ENCODE measurements at regions not wholly inside any gene's neighbourhood (a gene's known extent, or its start where the extent isn't known, plus 50 kb on each side); places are given as distances from the start of the nearest gene placed in this dataset.
A peak's percentile ranks its signal among the peaks of the same experiment; 100 is the strongest.

DNA sequence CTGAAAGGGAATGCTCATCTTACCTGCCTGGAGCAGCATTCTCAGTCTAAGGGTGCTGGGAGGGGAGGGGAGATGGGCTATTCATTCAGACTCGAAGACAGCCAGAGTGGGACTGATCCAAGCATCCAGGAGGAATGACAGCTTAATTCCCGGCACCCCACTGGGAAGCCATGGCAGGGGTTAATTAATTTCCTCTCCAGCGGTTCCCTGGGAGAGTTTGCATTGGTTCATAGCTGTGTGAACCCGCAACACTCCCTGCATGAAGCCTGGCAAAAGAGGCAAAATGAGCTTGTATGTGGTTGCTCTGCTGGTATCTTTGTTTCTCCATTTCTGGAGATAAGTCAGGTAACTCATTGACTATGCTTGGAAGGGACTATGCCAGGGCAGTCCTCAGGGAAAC is 401.0 kb upstream of the SLC24A2 start:
- Histone ChIP-seq H3K23me2 (ENCODE audit: low read depth, low read length) (no peaks in the 10 kb centered on the region; the same call in 1 of the 2 replicates), H2BK15ac (ENCODE audit: low read length) (no peak overlapping the region), H4K91ac (replicated peaks; ENCODE audit: insufficient read length, low read length) (no peak overlapping the region), H2AK5ac (ENCODE audit: low read depth, low read length) (no peak overlapping the region), H2BK5ac (ENCODE audit: low read depth, low read length) (no peak overlapping the region), H4K5ac (ENCODE audit: insufficient read length, low read depth, low read length) (no peak overlapping the region), H3K79me2 (ENCODE audit: control insufficient read depth in 1 of 2, insufficient read depth in 2 of 2, low read length in 2 of 2) (no peaks in the 10 kb centered on the region), H3K27ac (ENCODE audit: low read depth, low read length) (no peak overlapping the region), H3K36me3 (ENCODE audit: control insufficient read depth in 2 of 4, insufficient read depth in 4 of 4, low read length in 3 of 4) (no peaks in the 10 kb centered on the region), H3K4me2 (ENCODE audit: insufficient read depth in 1 of 2, low read depth in 2 of 2, low read length in 2 of 2) (no peak overlapping the region), H2BK12ac (ENCODE audit: low read depth, low read length) (no peak overlapping the region), H4K8ac (ENCODE audit: extremely low read depth, insufficient read depth, low read length) (no peak overlapping the region), H3K18ac (ENCODE audit: extremely low read depth, low read length) (no peak overlapping the region), H3K56ac (replicated peaks; ENCODE audit: insufficient read length, low read depth, low read length) (no peak overlapping the region), H4K20me1 (replicated peaks in 1 of 2; ENCODE audit: control insufficient read depth in 1 of 2, insufficient read depth in 2 of 2, low read length in 2 of 2) (no peaks in the 10 kb centered on the region), H3K27me3 (replicated peaks in 1 of 4; ENCODE audit: control insufficient read depth in 3 of 4, extremely low read depth in 1 of 4, insufficient read depth in 3 of 4, low read length in 3 of 4) (no peaks in the 10 kb centered on the region), H3K23ac (ENCODE audit: insufficient read length) (no peak overlapping the region), H3K14ac (ENCODE audit: insufficient read length) (no peak overlapping the region), H3K4ac (replicated peaks; ENCODE audit: insufficient read length, low read depth, low read length) (no peak overlapping the region), H3K79me1 (ENCODE audit: low read depth, low read length) (no peaks in the 10 kb centered on the region), H2AFZ (ENCODE audit: low read length) (no peak overlapping the region), H2BK20ac (ENCODE audit: low read length) (no peak overlapping the region), H3K4me1 (replicated peaks in 1 of 4; ENCODE audit: control insufficient read depth in 3 of 4, insufficient read depth in 4 of 4, low read length in 3 of 4) (peaks cover 0 to 10% (median 0%) of the 10 kb centered on the region in 4 experiments; a peak in 3 of 7 replicates), H2BK120ac (replicated peaks; ENCODE audit: low read depth, low read length) (no peak overlapping the region), H3K4me3 (ENCODE audit: extremely low read depth in 1 of 4, insufficient read depth in 2 of 4, low read depth in 3 of 4, low read length in 4 of 4) (no peak overlapping the region), H3K9ac (replicated peaks in 1 of 4; ENCODE audit: extremely low read depth in 1 of 4, low read depth in 3 of 4, low read length in 3 of 4) (no peak overlapping the region), H3K9me3 (ENCODE audit: insufficient read depth in 2 of 2, low read depth in 1 of 2, low read length in 1 of 2) (no peaks in the 10 kb centered on the region)
- ChIA-PET POLR2A (ENCODE audit: partially characterized antibody) (no interaction called here), CTCF (ENCODE audit: partially characterized antibody) (interaction anchor here (1.0 to 4.0 kb wide), 4 partner anchors 10 to 13 kb away, joined by 3 to 11 read pairs (median 6); no protein-coding TSS in a partner anchor)
- 45% methylated on average over 4 of the region's 4 CpGs; no CpG with 5 or more reads in 1 of the 2 experiments for WGBS, 2 experiments (ENCODE audit: extremely low coverage in 1 of 2, insufficient coverage in 1 of 2, insufficient read length in 1 of 2, insufficient replicate concordance in 2 of 2, low coverage in 1 of 2, low lambda C conversion rate in 2 of 2, missing lambda C conversion rate in 1 of 2)
- TF ChIP-seq TBP (IDR thresholded peaks at IDR 0.05; ENCODE audit: low read depth, low read length) (no peak), CBX8 (IDR thresholded peaks at IDR 0.05; ENCODE audit: borderline replicate concordance, low read depth, low read length) (no peak), GTF2F1 (IDR thresholded peaks at IDR 0.05; ENCODE audit: borderline replicate concordance, low read depth, low read length) (no peak), TAF1 (IDR thresholded peaks at IDR 0.05; ENCODE audit: low read depth, low read length) (no peak), GABPA (IDR thresholded peaks at IDR 0.05; ENCODE audit: borderline replicate concordance, insufficient read depth, low read length) (no peak), SUZ12 (IDR thresholded peaks at IDR 0.05; ENCODE audit: low read length) (no peak), HDAC6 (IDR thresholded peaks at IDR 0.05; ENCODE audit: low read depth, low read length) (no peak), CTBP2 (IDR thresholded peaks at IDR 0.05; ENCODE audit: borderline replicate concordance, insufficient read depth, insufficient read length, low read length) (no peak)
- TF ChIP-seq, protein P1, sequence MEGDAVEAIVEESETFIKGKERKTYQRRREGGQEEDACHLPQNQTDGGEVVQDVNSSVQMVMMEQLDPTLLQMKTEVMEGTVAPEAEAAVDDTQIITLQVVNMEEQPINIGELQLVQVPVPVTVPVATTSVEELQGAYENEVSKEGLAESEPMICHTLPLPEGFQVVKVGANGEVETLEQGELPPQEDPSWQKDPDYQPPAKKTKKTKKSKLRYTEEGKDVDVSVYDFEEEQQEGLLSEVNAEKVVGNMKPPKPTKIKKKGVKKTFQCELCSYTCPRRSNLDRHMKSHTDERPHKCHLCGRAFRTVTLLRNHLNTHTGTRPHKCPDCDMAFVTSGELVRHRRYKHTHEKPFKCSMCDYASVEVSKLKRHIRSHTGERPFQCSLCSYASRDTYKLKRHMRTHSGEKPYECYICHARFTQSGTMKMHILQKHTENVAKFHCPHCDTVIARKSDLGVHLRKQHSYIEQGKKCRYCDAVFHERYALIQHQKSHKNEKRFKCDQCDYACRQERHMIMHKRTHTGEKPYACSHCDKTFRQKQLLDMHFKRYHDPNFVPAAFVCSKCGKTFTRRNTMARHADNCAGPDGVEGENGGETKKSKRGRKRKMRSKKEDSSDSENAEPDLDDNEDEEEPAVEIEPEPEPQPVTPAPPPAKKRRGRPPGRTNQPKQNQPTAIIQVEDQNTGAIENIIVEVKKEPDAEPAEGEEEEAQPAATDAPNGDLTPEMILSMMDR (IDR thresholded peaks at IDR 0.05; ENCODE audit: control extremely low read depth in 1 of 3, insufficient read depth in 1 of 3, low read depth in 1 of 3, low read length in 3 of 3), result no peak
- TF ChIP-seq, protein P2, sequence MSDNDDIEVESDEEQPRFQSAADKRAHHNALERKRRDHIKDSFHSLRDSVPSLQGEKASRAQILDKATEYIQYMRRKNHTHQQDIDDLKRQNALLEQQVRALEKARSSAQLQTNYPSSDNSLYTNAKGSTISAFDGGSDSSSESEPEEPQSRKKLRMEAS (IDR thresholded peaks at IDR 0.05), result no peak
- DNase-seq (ENCODE audit: low read depth in 1 of 2, low spot score in 2 of 2) (peak in 1 of 2 experiments; percentile 50), FAIRE-seq (no peak)

Data from H1 (cell line).